Mammary epithelial cell (primary cell): ENCODE measurements at regions not wholly inside any gene's neighbourhood (a gene's known extent, or its start where the extent isn't known, plus 50 kb on each side); places are given as distances from the start of the nearest gene placed in this dataset.

ENCODE experiments used
- CTCF ChIP-seq, 2 donors: IDR thresholded peaks in 1 of 2; conservative IDR thresholded peaks in 1 of 2; 2 replicates each; pipeline ENCODE4 v1.5.1; 2011 to 2012; ENCODE audit warnings: inconsistent platforms in 2 of 2, low read length in 2 of 2, mild to moderate bottlenecking in 2 of 2, control low read depth in 1 of 2, low read depth in 1 of 2; ENCODE audit not compliant: insufficient read depth in 1 of 2; ENCODE audit errors: extremely low read depth in 1 of 2
- EZH2 ChIP-seq: IDR thresholded peaks from 2 replicates; pipeline ENCODE4 v1.6.1; 2012; ENCODE audit warnings: low read length, inconsistent platforms, borderline replicate concordance

- TF ChIP-seq CTCF (conservative IDR thresholded peaks at IDR 0.05 in 1 of 2, IDR thresholded peaks at IDR 0.05 in 1 of 2; ENCODE audit: extremely low read depth in 1 of 2, insufficient read depth in 1 of 2, low read depth in 1 of 2, low read length in 2 of 2) (no peak), EZH2 (no peak)
These were observed 61.2 kb upstream of the ACKR3 start for GRCh38 chr2:236508466-236508865.
